ENCODE measurements at regions not wholly inside any gene's neighbourhood (a gene's known extent, or its start where the extent isn't known, plus 50 kb on each side); places are given as distances from the start of the nearest gene placed in this dataset.

DNA sequence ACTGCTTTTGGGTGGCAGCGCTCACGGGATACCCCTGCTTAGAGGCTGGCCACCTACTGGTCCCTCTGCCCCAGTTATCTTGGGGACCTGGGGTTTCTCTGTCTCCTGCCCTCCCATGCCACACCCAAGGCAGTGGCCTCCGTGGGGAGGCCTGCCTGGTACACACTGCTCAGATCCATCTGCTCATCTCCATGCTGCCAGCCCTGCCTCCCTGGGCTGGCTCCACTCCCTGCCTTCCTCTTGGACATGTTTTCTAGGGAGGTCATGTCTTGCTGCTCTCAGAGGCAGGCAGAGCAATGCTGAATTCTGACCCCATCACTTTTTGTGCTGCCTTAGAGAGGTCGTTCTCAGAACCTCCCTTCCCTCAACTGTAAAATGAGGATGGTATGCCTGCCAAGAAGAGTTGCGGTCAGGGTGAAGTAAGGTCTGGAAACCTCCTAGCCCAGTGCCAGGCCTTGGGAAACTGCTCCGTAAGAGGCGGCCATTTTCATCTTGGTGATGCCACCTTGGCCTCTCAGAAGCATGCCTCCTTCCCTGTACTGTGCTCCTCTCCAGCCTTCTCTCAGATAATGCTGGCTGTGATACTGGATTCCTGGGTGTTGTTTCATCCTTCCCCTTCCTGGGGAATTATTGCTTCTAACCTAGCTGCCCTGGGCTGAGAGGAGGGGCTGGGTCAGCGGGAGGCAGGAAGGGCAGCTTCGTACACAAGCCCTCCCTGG lies 186.4 kb upstream of the ZBED5 start:
- TF ChIP-seq, protein P1, sequence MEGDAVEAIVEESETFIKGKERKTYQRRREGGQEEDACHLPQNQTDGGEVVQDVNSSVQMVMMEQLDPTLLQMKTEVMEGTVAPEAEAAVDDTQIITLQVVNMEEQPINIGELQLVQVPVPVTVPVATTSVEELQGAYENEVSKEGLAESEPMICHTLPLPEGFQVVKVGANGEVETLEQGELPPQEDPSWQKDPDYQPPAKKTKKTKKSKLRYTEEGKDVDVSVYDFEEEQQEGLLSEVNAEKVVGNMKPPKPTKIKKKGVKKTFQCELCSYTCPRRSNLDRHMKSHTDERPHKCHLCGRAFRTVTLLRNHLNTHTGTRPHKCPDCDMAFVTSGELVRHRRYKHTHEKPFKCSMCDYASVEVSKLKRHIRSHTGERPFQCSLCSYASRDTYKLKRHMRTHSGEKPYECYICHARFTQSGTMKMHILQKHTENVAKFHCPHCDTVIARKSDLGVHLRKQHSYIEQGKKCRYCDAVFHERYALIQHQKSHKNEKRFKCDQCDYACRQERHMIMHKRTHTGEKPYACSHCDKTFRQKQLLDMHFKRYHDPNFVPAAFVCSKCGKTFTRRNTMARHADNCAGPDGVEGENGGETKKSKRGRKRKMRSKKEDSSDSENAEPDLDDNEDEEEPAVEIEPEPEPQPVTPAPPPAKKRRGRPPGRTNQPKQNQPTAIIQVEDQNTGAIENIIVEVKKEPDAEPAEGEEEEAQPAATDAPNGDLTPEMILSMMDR (IDR thresholded peaks at IDR 0.05; ENCODE audit: insufficient read depth, low read length, missing control alignments): no peak
- ChIA-PET CTCF (interaction anchor here (0.8 to 14.0 kb wide), 3 partner anchors 17 to 743 kb away, joined by 5 to 129 read pairs (median 8); no protein-coding TSS in a partner anchor), POLR2A (interaction anchor here (0.6 kb wide), 1 partner anchor 190 kb away, joined by 3 read pairs; no protein-coding TSS in a partner anchor)
- no peak for DNase-seq (ENCODE audit: low read depth, low spot score)
- no peak overlapping the region for H3K4me3 ChIP-seq (ENCODE audit: low read depth, low read length)

DNA sequence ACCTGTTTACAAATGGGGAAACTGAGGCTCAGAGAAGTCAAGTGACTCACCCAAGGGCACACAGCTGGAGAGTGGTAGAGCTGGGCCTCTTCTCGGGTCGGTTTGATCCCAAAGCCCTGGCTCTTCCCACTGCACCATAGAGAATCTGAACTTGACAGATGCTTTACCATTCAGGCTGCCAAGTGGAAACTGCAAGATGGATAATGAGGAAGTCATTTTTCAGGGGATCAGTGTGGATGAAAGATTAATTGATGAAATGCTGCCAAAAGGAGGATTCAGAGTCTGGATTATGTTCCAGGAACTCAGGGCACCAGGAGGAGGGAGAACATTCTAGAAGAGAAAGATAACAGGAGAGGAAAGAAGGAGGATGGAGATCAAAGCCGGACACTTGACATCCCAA lies 185.9 kb upstream of the ZBED5 start:
- TF ChIP-seq, protein P1 (IDR thresholded peaks at IDR 0.05; ENCODE audit: insufficient read depth, low read length, missing control alignments): no peak
- CTCF ChIA-PET: interaction anchor here (0.8 to 14.0 kb wide), 2 partner anchors 17 to 744 kb away, joined by 5 to 129 read pairs; no protein-coding TSS in a partner anchor
- H3K4me3 ChIP-seq (ENCODE audit: low read depth, low read length): no peak overlapping the region
- DNase-seq (ENCODE audit: low read depth, low spot score): no peak
- POLR2A ChIA-PET: no interaction called here

DNA sequence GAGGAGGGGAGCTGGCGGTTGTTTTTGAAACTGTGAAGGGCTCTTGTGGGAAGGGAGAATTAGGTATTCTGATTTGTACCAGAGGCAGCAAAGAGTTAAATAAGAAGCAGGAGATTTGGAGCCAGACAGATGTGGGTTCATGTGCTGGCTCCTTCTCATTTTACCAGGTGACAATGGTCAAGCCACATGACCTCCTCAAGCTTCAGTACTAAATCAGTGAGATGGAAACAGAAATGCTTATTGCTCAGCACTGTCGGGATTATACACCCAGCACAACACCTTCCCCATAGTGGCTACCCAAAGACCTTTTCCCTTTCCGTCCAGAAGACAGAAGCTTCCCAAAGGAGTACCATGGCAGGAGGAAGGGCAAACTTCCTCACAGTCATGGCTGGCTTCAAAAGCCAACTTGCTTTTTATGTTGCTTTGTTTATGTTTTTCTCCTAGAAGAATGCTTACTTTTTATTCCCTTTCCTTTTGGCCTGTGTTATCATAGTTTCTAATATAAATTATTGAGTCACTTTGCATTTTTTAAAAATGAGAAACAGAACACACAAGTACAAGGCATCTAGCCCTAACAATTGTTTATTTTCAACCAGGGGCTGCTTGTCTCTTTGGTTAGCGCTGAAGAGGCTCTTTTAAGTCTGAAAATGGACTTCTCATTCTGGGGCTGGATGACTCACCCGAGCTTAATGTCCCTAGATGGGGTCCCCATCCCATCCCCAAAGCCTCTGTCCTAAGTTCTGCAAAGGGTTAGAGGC lies 181.5 kb upstream of the ZBED5 start:
- ChIA-PET POLR2A (no interaction called here), CTCF (interaction anchor here (1.0 to 14.0 kb wide), 5 partner anchors 13 to 748 kb away, joined by 3 to 154 read pairs (median 4); no protein-coding TSS in a partner anchor)
- TF ChIP-seq, protein P1 (IDR thresholded peaks at IDR 0.05; ENCODE audit: insufficient read depth, low read length, missing control alignments): no peak
- no peak overlapping the region for H3K4me3 ChIP-seq (ENCODE audit: low read depth, low read length)
- DNase-seq (ENCODE audit: low read depth, low spot score): no peak

DNA sequence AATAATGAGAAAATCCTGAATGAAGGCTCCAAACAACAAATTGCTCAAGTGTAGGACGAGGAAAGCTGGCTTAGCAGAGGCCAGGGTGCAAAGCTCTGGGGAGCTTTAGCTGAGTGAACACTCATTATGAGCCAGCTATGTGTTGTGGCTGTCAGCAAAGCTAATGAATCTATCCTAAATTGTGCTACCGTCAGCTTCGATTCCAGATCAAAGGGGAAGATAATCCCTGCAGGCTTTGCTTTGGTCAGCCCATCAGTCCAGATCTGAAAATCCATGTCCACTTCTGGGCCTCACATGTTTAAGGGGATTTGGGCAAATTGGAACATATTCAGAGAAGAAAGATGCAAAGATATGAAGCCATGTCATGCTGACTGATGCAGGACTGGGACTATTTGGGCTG lies 180.9 kb upstream of the ZBED5 start:
- CTCF ChIA-PET: interaction anchor here (1.0 to 14.0 kb wide), 9 partner anchors 12 to 748 kb away, joined by 3 to 154 read pairs (median 6); no protein-coding TSS in a partner anchor
- TF ChIP-seq, protein P1 (IDR thresholded peaks at IDR 0.05; ENCODE audit: insufficient read depth, low read length, missing control alignments): no peak
- POLR2A ChIA-PET: no interaction called here
- no peak for DNase-seq (ENCODE audit: low read depth, low spot score)
- H3K4me3 ChIP-seq (ENCODE audit: low read depth, low read length): no peak overlapping the region

DNA sequence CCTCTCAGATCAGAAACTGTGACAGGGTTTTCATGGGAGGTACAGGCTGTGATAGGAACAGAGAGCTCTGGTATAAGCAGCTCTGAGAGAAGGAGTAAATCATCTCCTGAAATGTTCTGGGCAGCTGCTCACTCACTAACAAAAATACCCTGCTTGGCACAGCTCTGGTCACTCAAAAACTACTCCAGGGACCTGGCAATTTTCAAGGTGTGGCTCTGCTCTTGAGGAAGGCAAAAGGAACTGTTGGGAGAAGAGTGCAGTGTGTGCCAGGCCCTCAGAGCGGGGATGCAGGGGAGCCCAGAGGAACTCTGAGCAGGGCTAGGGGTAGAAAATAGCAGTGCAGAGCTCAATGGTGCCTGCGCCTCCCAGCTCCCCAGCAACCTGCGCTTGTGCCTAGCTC lies 180.5 kb upstream of the ZBED5 start:
- TF ChIP-seq, protein P1 (IDR thresholded peaks at IDR 0.05; ENCODE audit: insufficient read depth, low read length, missing control alignments): no peak
- ChIA-PET CTCF (interaction anchor here (1.1 to 14.0 kb wide), 10 partner anchors 12 to 749 kb away, joined by 3 to 154 read pairs (median 6); no protein-coding TSS in a partner anchor), POLR2A (no interaction called here)
- no peak overlapping the region for H3K4me3 ChIP-seq (ENCODE audit: low read depth, low read length)
- no peak for DNase-seq (ENCODE audit: low read depth, low spot score)
